MM.1S (cell line): ENCODE measurements at regions not wholly inside any gene's neighbourhood (a gene's known extent, or its start where the extent isn't known, plus 50 kb on each side); places are given as distances from the start of the nearest gene placed in this dataset.
A peak's percentile ranks its signal among the peaks of the same experiment; 100 is the strongest.

Experiments used
- EZH2 ChIP-seq: fragments of 300-600 bp; sonication (generic); optimal IDR thresholded peaks from 2 replicates; pipeline ENCODE3; 2017; ENCODE audit warnings: low read depth, mild to moderate bottlenecking, antibody characterized with exemption, low read length, mixed read lengths
- EZH2phosphoT487 ChIP-seq: fragments of 300-600 bp; sonication (generic); IDR thresholded peaks from 2 replicates; pipeline ENCODE4 v1.6.1; 2018; ENCODE audit warnings: antibody characterized with exemption, low read length
- TF ChIP-seq, protein P1 (sequence below): fragments of 300-600 bp; sonication (generic); IDR thresholded peaks from 2 replicates; pipeline ENCODE4 v1.5.1; 2016; ENCODE audit warnings: antibody characterized with exemption, low read length, mixed read lengths

GRCh38 chrX:15143050-15143824 is 126.6 kb downstream of the ASB9 start:
- TF ChIP-seq, protein P1, sequence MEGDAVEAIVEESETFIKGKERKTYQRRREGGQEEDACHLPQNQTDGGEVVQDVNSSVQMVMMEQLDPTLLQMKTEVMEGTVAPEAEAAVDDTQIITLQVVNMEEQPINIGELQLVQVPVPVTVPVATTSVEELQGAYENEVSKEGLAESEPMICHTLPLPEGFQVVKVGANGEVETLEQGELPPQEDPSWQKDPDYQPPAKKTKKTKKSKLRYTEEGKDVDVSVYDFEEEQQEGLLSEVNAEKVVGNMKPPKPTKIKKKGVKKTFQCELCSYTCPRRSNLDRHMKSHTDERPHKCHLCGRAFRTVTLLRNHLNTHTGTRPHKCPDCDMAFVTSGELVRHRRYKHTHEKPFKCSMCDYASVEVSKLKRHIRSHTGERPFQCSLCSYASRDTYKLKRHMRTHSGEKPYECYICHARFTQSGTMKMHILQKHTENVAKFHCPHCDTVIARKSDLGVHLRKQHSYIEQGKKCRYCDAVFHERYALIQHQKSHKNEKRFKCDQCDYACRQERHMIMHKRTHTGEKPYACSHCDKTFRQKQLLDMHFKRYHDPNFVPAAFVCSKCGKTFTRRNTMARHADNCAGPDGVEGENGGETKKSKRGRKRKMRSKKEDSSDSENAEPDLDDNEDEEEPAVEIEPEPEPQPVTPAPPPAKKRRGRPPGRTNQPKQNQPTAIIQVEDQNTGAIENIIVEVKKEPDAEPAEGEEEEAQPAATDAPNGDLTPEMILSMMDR: peak; percentile 63
- TF ChIP-seq EZH2phosphoT487: no peak
- TF ChIP-seq EZH2: no peak
